HEK293 (cell line): ENCODE measurements at regions not wholly inside any gene's neighbourhood (a gene's known extent, or its start where the extent isn't known, plus 50 kb on each side); places are given as distances from the start of the nearest gene placed in this dataset.

Source experiments
- MZF1 ChIP-seq: fragments of 450-650 bp; formaldehyde crosslinking; IDR thresholded peaks from 2 replicates; pipeline ENCODE4 v1.5.1; 2017; ENCODE audit warnings: missing biosample characterization, missing genetic modification characterization, borderline replicate concordance
- ZBTB8A ChIP-seq: fragments of 450-650 bp; formaldehyde crosslinking; IDR thresholded peaks from 2 replicates; pipeline ENCODE4 v1.5.1; 2016; ENCODE audit warnings: missing biosample characterization, missing genetic modification characterization
- ZXDB ChIP-seq: fragments of 450-650 bp; formaldehyde crosslinking; IDR thresholded peaks from 2 replicates; pipeline ENCODE4 v1.5.1; 2016; ENCODE audit warnings: missing biosample characterization, missing genetic modification characterization
- TF ChIP-seq, protein P1 (sequence below): fragments of 450-650 bp; formaldehyde crosslinking; IDR thresholded peaks from 2 replicates; pipeline ENCODE4 v1.5.1; 2016; ENCODE audit warnings: missing biosample characterization, missing genetic modification characterization

DNA sequence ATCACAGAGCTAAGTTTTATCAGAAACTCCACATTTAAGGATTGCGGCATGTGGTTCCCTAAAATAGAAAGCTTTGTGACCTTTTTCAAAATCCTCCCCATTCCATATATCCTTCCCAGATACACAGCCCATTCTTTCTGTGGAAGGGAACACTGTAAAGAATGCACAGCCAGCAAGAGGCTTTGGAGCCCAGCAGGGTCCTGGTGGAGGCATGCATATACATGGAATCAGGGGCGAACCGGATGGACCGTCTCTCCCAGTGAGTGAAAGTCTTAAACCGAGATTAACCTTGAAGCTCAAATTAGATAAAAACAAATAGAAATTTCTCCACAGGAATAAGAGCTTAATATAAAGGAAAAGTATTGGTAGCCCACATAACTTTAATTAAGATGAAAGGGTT is 436.2 kb upstream of the MDFIC2 start:
- TF ChIP-seq, protein P1, sequence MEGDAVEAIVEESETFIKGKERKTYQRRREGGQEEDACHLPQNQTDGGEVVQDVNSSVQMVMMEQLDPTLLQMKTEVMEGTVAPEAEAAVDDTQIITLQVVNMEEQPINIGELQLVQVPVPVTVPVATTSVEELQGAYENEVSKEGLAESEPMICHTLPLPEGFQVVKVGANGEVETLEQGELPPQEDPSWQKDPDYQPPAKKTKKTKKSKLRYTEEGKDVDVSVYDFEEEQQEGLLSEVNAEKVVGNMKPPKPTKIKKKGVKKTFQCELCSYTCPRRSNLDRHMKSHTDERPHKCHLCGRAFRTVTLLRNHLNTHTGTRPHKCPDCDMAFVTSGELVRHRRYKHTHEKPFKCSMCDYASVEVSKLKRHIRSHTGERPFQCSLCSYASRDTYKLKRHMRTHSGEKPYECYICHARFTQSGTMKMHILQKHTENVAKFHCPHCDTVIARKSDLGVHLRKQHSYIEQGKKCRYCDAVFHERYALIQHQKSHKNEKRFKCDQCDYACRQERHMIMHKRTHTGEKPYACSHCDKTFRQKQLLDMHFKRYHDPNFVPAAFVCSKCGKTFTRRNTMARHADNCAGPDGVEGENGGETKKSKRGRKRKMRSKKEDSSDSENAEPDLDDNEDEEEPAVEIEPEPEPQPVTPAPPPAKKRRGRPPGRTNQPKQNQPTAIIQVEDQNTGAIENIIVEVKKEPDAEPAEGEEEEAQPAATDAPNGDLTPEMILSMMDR (tag by site-specific recombination), result no peak
- TF ChIP-seq MZF1 (tag by site-specific recombination), result no peak
- TF ChIP-seq ZXDB, result no peak
- no peak for TF ChIP-seq ZBTB8A (tag by site-specific recombination)
